COR-L47 (cell line): ENCODE measurements at regions not wholly inside any gene's neighbourhood (a gene's known extent, or its start where the extent isn't known, plus 50 kb on each side); places are given as distances from the start of the nearest gene placed in this dataset.

Source experiments
- DNase-seq: peaks from one replicate; lab custom pipeline; 2025; lab: John Stamatoyannopoulos, UW

GRCh38 chr15:81987628-81988027, 58.2 kb downstream of the MEX3B start:
- no peak for DNase-seq

DNA sequence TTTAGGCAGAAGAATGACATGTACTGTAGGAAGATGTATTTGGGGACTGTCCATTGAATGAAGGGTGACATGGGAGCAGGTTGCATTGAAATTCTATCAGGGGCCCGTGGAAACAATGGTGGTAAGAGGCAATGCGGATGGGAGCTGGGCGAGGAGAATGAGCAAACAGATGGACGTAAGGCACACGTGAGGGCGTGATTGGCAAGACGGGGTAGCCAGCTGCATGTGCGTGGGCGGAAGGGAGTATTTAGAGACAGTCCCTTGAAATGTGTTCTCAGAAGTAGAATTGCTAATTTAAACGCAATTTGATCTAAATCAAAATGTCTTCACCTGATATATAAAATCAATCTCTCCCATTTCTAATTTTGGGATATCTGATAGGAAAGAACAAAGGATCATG, 62.3 kb downstream of the MEX3B start:
- no peak for DNase-seq

GRCh38 chr15:81982808-81983207, 63.0 kb downstream of the MEX3B start:
- DNase-seq, result no peak

GRCh38 chr15:81981908-81982307, 63.9 kb downstream of the MEX3B start:
- no peak for DNase-seq

DNA sequence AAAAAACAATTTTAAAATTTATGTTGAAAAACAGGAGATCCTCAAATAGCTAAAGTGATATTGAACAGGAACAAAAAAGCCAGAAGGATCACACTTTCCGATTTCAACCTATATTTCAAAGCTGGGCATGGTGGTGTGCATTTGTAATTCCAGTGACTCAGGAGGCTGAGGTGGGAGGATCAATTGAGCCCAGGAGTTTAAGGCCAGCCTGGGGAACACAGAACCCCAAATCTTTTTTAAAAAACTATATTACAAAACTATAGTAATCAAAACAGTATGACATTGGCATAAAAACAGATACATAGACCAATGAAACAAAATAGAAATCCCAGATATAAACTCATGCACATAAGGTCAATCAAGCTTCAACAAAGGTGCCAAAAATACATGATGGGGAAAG, 68.4 kb downstream of the MEX3B start:
- DNase-seq, result no peak

DNA sequence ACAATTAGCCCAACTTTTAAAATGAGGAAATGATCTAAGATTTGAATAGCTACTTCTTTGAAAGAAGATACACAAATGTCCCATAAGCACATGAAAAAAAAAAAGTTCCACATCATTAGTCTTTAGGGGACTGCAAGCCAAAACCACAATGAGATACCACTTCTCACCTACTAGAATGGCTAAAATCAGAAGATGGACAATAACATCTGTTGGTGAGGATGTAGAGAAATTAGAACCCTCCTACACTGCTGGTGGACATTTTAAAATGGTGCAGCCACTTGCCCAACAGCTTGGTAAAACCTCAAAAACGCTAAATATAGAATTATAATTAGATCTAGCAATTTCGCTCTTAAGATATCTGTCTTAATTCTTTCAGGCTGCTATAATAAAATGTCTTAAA, 77.1 kb downstream of the MEX3B start:
- no peak for DNase-seq

- DNase-seq, result no peak
These were observed 79.2 kb downstream of the MEX3B start for GRCh38 chr15:81966631-81967030.

GRCh38 chr15:81962482-81962881, 83.3 kb downstream of the MEX3B start:
- DNase-seq, result no peak

- DNase-seq, result no peak
These were observed 86.6 kb downstream of the MEX3B start for GRCh38 chr15:81959196-81959595.

GRCh38 chr15:81957698-81958097, 88.1 kb downstream of the MEX3B start:
- DNase-seq, result no peak

DNA sequence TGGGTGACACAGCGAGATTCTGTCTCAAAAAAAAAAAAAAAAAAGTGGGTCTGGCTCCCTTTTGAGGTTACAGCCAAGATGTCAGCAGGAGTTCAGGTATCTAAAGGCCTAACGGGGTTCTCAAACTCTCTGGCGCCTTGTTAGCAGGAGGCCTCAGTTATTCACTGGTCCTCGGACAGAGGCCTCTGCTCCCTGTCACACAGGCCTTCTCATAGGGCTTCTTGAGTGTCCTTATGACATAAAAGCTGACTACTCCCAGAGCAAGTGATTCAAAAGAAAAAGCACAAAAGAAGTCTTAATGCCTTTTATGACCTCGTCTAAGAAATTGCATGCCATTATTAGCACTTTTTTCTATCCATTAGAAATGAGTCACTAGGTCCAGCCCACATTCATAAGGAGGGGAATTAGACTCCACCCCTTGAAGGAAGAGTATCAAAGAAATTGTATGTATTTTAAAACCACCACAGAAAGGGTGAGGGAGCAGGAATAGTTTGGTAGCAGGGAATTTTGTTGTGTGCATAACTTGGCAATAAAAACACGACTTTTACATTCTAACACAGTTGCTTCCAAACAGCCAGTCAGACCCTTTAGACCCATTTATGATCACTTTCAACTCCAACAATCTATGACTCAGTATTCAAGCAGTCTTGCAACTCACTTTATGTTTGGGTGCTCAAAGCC, 90.3 kb downstream of the MEX3B start:
- DNase-seq, result no peak

DNA sequence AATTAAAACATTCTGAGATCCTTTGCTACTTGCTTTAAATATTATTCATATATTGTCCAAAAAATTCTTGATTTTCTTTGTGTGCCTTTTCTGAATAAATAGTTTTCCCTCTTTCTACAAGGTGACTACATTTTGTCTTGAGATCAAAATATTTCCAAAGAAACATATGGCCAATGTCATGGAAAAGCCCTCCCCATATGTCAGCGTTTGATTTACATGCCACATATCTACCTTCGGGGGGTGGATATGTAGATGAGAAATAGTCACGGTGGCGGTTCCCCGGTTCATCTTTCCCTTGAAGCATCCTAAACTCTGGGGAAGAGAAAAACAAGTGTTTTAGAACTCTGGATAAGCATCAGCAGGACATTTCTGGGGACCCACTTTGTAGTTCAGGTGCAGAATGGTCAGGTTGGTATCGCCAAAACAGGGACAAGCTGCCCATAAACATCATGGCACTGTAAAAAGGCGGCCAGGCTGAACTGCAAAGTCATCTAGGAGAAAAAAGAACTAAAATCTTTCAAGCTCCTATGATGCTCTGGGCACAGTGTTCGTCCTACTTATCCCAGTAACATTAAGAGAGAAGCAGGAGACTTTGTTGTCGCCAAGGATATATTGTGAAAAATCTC, 91.5 kb downstream of the MEX3B start:
- no peak for DNase-seq

DNA sequence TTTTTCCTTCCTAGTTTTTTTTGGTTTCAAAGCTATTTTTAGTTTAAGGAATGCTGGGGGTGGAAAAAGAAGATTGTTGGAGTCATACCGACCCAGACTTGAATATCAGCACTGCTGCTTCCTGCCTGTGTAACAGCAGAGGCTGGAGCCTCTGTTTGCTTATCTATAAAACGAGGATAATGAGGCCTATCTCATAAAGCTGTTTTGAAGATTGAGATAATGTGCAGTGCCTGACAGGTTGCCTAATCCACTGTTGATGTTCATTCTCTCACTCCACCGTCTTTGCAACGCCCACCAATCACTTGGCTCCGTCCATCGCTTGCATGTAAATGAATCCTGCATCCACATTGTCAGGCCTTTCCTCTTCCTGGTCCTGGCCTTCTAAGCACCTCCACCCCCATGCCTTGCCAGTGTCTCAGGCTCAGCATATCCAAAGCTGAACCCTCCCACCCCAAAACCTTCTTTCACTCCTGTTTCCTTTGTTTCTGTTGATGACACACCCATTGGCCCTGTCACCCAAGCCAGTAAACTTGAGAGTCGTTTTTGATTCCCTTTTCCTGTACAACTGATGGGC, 94.9 kb downstream of the MEX3B start:
- DNase-seq, result peak; percentile 15

GRCh38 chr15:81948751-81949150, 97.1 kb downstream of the MEX3B start:
- DNase-seq, result no peak

GRCh38 chr15:81948222-81948621, 97.6 kb downstream of the MEX3B start:
- no peak for DNase-seq

DNA sequence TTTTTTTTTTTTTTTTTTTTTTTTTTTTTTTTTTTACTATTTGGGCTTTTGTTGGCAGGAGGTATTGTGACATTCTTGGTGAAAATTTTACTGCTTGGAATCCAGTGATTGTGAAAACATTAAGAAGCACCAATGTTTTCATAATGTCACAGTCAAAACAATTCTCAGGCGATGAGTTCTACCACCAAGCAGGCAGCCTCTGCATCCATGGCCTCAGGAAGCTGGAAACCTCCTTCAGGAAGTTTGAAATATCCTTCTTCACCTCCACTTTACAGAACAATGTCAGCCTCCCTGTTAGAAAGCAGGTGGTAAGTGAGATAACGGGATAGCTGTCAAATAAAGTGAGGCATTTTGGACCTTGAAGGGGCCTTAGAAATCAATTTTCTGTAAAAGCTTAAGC, 98.3 kb downstream of the MEX3B start:
- no peak for DNase-seq

- DNase-seq, result no peak
These were observed 100.7 kb downstream of the MEX3B start for GRCh38 chr15:81945014-81945615.

- DNase-seq, result no peak
These were observed 103.1 kb downstream of the MEX3B start for GRCh38 chr15:81942655-81943195.

GRCh38 chr15:81942157-81942556, 103.7 kb downstream of the MEX3B start:
- no peak for DNase-seq

- peak; percentile 87 for DNase-seq
These were observed 104.3 kb downstream of the MEX3B start for GRCh38 chr15:81941479-81941878.

DNA sequence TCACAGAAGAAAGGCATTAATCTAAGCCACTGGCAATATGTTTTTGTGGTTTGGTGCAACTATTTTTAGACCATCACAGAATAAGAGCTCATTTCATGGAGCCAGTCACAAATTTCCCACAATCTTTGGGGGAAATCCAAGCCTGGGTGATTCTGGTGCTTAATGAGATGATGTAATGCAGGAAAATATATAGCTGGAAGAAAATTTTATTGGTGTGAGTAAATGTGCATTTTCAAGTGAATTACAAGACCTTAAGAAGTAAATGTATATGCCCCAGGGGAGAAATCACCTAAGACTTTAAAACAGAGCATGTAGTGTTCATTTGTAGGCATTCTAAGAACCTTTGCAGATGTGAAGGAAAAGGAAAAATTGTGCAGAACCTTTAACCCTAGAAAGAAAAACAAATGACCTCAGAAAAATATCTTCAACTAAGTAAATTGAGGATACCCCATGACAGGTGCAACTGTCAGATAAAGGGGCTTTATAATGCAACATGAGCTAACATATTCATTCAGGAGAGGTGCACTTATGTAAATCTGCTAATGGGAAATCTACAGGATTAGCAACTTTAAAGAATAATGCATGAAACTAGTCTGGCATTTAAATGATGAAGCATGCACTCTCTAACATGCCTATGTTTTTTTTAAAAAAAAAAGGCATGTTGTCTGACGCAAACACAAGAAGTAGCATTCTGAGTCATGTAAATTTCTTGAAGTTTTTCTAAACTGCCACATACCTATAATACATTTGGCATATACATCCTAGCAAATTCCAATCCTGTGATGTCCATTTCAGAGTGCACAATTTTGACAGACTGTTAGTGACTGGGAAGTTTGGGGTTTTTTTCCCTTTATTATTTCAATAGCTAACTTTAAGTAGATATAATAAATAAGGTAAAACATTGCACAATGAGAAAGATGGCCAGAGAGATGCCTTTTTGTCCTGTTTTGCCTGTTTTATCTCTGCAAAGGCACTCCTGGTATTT, 105.1 kb downstream of the MEX3B start:
- DNase-seq, result no peak
